ENCODE measurements at regions not wholly inside any gene's neighbourhood (a gene's known extent, or its start where the extent isn't known, plus 50 kb on each side); places are given as distances from the start of the nearest gene placed in this dataset.

DNA sequence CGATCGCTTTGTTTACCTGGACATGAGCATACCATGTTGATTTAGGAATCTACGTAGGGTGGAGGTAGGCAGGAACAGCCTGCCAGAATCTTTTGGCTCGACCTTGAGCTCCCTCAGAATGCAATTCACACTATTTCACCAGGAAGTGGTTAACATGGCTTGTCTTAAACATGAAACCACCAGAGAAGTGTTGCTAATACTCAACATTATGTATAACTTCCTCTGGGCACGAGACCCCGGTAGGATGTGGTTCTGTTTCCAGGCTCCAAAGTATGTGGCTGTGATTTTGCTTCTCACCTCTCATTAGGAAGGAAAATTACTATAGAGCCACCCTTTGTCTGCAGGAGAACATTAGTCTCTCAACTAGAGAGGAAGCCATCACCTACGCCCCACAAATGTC, 59.0 kb upstream of the VCX3B start (continued):
- TF ChIP-seq, protein P1, sequence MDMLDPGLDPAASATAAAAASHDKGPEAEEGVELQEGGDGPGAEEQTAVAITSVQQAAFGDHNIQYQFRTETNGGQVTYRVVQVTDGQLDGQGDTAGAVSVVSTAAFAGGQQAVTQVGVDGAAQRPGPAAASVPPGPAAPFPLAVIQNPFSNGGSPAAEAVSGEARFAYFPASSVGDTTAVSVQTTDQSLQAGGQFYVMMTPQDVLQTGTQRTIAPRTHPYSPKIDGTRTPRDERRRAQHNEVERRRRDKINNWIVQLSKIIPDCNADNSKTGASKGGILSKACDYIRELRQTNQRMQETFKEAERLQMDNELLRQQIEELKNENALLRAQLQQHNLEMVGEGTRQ (IDR thresholded peaks at IDR 0.05; ENCODE audit: low read length) = no peak
- no peak for TF ChIP-seq GTF2F1 (IDR thresholded peaks at IDR 0.05; ENCODE audit: borderline replicate concordance, low read depth, low read length)
- TF ChIP-seq SUZ12 (IDR thresholded peaks at IDR 0.05; ENCODE audit: low read length) = no peak
